Tibial nerve (tissue), 4 donors: ENCODE measurements at regions not wholly inside any gene's neighbourhood (a gene's known extent, or its start where the extent isn't known, plus 50 kb on each side); places are given as distances from the start of the nearest gene placed in this dataset.

Experiments
- CTCF ChIP-seq, 5 experiments: fragments of 200-600 bp in 3 of 5; fragments of 450-650 bp in 2 of 5; sonication (generic) in 3 of 5; IDR thresholded peaks; one replicate each; pipeline ENCODE4 v1.5.1; 2016 to 2019; ENCODE audit warnings: antibody characterized with exemption in 5 of 5, mild to moderate bottlenecking in 3 of 5, moderate library complexity in 2 of 5
- EP300 ChIP-seq, 2 donors: sonication (generic); formaldehyde crosslinking; IDR thresholded peaks; one replicate each; pipeline ENCODE4 v1.6.1; 2017; ENCODE audit warnings: antibody characterized with exemption in 2 of 2, mild to moderate bottlenecking in 1 of 2
- POLR2A ChIP-seq, 2 donors: fragments of 450-650 bp; IDR thresholded peaks; one replicate each; pipeline ENCODE4 v1.6.1; 2017; ENCODE audit warnings: antibody characterized with exemption in 2 of 2, mild to moderate bottlenecking in 2 of 2, moderate library complexity in 2 of 2

DNA sequence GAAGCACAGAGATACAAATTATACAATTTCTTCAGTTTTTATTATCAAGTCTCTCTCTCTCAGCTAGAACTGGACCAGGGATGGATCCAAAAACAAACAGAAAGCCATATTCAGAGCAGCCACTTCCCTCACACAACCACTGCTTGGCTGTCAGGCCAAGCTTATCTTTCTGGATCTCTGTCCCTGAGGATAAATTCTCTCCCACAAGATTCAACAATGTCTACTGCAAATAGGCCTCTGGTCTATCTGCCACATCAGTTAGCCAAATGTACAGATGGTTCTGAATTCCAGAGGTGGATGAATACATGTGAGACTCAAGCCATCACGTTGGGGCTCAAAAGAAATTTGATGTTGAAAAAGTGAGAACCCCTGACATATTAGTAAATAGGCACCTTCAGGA, 350.9 kb downstream of the LTN1 start:
- no peak for TF ChIP-seq POLR2A (IDR thresholded peaks at IDR 0.05)
- no peak for TF ChIP-seq CTCF (IDR thresholded peaks at IDR 0.05)
- TF ChIP-seq EP300 (IDR thresholded peaks at IDR 0.05), result no peak
